Activated T-helper 1 cell treated with Interleukin-2 at 50 U/mL for 16 hours (primary cell): ENCODE measurements at regions not wholly inside any gene's neighbourhood (a gene's known extent, or its start where the extent isn't known, plus 50 kb on each side); places are given as distances from the start of the nearest gene placed in this dataset.
A peak's percentile ranks its signal among the peaks of the same experiment; 100 is the strongest.
"Not testable (repeated sequence)": the region's sequence is repeated elsewhere in the genome, so short reads cannot be mapped to it uniquely, and the experiment has no call there.

ENCODE experiments used
- DNase-seq: peaks from one replicate; pipeline ENCODE4 v3.0.0-alpha.2; 2020; ENCODE audit warnings: low read depth

DNA sequence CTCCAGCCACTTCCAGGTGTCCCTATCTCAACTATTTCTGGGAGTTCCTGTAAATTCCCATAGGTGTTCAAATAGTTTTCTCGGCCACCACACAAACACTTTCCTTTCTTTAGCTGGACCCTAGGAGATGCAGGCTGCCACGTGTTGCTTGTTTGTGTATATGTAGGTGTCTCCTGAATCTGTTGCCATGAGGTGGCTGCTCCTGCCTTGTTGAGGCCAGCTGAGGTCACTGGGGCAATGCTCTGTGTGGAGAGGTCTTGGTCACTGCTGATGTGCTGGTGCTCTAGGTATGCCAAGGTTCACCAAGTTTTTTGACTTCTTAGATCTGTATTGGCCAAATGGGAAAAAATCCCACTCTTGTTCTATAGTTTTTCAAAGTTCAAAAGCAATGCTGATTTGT, 132.5 kb upstream of the CHD1 start:
- no peak for DNase-seq

DNA sequence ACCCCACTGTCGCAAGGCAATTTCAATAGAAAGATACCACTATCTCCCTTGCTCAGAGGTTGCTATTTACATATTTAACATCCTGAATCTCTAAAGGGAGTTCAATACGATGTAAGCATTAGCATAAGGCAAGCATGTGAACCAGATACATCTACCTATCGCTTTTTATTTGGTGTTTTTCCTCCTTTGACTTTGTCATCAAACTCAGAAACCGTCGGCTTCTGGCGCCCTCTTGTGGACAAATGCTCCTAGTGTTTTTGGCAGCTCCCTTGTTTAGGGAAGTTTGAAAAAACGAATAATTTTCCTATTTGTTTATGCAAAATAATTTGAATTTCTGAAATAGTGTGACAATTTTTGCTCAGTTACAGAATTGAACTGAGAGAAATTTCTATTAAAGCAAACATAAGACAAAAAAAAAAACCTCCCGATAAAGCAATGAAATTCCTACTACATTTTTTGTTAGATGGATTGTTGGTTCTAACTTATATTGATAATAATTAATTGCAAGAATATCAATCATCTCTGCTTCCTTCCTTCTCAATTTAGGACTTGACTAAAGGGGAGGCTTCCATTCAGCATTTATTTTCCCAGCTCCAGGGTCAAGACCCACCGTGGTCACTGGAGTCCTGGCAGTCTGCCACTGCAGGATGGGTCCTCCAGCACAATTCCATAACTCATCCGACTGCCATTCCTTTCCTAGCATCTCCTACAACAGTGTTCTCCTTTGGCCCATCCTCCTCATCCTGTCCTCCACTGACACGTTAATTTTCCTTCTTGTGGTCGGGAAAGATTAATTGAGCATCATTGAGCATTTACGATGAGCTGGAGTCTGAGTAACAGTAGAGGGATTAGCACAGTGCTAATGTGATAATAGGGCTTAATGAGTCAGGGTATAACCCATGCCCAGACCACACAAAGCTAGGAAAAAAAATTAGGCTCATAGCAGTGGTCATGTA, 131.8 kb upstream of the CHD1 start:
- peak; percentile 74 for DNase-seq

DNA sequence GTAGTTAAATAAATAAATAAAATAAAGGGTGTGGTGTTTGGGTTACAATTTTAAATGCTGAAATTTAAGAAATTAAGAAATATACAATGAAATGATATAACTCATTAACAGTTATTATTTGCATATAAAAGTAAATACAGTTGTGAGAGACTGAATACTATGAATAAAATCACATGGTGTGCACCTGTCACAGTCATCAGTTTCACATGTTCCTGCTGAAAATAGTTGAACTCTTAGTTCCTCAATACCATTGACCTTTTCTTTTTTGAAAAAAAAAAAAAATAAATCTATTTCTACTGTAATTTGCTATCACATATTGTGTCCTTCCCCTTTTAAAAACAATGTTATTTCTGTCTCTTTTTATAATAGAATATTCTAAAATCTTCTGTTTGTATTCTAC, 130.9 kb upstream of the CHD1 start:
- no peak for DNase-seq

DNA sequence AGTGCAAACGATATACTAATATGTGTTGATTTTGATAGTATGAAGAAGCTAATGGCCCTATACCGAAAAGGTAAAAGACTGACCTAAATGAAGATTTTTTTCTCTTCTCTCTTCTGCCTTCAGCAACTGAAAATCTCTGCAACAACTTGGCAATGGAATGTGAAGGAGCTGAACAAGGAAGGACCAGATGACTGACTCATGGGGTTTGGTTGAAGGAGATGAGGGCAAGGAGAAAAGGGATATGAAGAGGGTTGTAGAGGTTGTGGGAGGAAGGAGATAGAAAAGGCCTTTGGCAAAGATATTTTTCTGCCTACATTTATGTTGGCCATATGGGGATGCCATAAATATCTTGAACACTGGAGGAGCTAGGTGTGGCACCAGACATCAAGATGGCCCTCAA, 129.7 kb upstream of the CHD1 start:
- DNase-seq = no peak

DNA sequence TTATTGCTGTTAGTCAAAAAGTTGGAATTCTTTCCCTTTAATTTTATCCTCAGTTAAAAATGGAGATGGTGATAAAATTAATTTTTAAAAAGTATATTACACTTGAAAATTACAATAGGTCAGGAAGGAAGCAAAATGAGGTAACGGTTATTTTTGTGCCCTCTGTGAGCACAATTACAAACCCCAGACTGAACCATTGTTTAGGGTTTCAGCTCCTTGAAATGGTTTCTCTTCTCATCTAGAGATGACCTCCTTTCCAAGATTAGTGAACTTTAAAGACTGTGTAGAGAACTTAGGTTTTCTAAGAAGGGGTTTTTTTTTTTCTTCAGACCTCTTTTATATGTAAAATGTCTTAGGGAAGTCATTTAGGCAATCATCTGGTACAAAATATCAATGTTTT, 126.2 kb upstream of the CHD1 start:
- DNase-seq = no peak

DNA sequence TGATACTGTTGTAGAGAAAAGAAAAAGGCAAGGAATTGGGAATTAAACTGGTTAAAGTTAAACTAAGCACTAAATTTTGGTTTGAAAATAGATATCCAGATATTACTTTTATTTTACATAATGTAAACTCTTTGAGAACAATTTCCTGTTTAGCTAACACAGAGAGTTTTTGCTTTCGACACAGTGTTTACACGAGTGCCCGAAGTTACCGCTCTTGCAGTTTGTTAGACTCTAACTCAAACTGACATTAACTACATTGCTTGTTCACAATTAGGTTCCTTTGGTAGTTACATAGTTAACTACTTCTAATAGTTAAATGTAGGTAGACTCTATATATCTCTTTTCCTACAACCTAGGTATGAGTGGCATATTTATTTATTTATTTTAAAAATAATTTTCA, 117.1 kb upstream of the CHD1 start:
- DNase-seq = no peak

DNA sequence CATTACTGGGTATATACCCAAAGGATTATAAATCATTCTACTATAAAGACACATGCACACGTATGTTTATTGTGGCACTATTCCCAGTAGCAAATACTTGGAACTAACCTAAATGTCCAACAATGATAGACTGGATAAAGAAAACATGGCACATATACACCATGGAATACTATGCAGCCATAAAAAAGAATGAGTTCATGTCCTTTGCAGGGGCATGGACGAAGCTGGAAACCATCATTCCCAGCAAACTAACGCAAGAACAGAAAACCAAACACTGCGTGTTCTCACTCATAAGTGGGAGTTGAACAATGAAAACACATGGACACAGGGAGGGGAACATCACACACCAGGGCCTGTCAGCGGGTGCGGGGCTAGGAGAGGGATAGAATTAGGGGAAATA, 114.5 kb upstream of the CHD1 start:
- DNase-seq = not testable (repeated sequence)

DNA sequence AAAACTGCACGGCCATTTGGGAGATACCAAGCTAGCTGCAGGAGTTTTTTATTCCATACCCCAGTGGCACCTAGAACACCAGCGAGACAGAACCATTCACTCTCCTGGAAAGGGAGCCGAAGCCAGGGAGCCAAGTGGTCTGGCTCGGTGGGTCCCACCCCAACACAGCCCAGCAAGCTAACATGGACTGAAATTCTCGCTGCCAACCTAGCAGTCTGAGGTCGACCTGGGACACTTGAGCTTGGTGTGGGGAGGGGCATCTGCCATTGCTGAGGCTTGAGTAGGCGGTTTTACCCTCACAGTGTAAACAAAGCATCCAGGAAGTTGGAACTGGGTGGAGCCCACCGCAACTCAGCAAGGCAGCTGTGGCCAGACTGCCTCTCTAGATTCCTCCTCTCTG, 108.9 kb upstream of the CHD1 start:
- peak; percentile 56 for DNase-seq

DNA sequence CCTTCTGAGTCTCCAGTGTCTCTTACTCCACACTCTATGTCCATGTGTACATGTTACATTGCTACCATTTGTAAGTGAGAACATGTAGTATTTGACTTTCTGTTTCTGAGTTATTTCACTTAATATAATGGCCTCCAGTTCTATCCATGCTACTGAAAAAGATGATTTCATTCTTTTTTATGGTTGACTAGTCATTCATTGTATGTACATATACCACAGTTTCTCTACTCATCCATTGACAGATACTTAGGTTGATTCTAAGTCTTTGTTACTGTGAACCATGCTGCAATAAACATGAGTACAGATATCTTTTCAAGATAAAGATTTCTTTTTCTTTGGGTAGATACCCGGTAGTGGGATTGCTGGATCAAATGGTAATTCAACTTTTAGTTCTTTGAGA, 107.1 kb upstream of the CHD1 start:
- no peak for DNase-seq

DNA sequence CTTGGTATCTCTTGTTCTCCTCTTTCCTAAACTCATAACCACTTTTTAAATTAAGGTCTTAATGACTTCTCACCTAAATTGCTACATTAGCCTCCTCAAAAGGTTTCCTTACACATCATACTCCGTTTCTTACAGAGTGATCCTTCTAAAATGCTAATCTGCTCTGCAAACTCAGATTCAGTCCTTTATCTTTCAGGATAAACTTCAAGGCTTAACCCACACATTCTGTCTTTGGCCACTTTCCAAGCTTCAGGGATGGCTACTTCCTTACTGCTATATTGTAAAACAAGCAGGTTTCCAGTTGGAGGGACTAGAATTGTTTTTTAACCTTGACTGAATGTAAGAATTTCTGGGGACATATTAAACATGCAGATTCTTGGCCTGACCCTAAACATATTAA, 105.5 kb upstream of the CHD1 start:
- DNase-seq = no peak

DNA sequence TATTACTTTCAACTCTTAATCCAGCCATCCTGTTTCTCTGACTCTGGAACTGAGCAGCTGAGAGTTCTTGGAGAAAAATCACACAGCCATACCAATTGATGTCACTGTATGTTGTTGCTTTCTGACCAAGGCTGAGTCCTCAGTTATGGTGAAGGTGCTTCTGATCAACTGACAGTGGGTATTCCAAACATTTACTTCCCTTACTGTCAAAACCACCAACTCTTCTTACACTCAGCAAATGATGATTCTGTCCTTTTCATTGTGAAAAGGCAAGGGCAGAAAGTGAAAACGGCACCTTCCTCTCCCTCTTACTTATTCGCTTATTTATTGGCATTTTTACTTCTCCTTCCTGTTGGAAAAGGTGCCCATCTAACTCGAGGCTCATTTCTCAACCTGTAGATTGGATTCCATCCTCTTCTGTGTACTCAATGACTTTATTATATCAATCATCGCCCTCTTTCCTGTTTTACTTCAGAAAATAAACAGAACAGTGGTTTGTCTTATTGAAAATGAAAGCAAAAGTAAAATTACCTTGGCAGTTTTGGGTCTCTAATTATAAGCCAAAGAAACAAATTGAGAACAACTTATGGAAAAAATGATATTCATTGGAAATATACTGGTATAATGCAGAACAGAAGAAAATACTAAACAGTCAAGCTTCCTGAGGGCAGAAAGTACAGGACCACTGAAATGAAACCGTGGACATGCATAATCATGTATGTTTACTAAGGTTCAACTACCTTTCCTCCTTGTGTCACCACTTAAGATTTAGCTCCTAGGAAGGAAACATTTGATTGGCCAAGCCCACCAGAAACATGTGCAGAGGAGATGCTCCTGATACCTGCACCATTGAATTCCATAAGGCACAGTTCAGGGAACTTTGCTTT, 104.5 kb upstream of the CHD1 start:
- no peak for DNase-seq

DNA sequence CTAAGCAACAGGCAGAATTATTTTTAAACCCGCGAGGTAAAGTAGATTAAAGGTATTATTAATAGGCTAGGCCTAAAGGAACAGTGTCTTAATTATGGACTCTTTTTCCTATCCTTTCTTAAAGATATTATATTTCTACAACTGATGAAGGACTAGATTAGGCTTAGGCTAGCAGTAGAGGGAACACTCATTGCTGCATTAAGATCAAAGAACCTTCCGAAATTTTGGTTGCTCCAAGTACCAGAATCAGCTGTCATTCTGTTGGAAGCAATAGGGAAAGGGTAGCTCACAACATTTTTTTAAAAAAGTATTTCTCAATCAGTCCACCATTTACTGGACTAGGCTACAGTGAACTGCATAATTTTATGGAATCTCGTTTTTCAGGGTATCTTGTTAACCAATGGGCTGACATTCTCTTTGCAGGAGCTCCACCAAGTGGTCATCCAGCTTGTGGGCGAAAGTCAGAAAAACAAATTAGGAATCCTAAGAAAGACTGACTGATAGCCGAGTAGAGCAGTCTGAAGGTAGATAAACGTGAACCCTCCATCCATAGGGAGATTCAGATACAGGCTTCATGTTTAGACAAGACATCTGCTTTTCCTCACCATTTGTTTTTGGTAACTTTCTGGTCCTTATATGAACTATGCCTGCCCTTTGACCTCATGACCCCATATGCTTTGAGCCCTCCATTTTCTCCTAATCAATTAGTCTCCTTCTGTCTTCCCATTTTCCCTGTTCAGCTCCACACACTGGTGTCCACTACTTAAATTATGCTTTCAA, 103.6 kb upstream of the CHD1 start:
- DNase-seq = no peak

DNA sequence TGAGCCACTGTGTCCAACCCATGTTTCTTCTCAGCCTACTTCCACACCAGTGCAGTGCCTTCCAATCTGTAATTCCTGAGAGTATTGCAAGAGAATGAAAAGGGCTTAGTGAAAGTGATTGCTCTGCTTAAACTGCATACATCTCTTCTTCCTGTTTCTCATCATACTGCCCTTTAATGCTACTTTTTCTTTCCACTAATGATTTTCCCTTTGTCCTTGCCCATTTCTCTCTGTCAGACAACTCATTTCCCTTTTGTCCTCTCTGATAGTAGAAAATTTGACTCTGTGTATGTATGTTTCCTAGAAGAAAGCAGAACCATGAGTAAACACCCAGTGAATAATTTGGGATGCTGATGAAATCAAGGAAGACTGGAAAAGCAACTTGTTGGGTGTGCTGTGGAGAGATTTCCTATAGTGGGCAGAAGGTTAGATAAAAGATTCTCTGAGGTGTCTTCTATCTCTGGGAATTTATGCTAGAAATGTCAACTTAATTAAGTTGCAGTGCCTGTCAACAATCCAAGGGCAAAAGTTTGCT, 102.2 kb upstream of the CHD1 start:
- no peak for DNase-seq

DNA sequence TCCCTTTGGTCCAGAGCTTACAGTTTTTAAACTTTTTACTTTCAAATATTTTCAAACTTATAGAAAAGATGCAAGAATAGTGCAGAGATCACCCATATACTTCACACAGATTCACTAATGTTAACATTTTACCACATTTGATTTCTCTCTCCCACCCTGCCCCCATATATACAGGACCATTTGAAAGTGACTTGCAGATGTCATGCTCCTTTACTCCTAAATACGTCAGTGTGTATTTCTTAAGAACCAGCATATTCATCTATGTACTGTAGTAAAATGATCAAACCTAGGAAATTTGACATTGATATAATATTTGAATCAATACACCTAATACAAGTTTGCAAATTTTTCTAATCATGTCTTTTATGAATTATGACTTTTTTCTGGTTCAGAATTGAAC, 100.4 kb upstream of the CHD1 start:
- no peak for DNase-seq

DNA sequence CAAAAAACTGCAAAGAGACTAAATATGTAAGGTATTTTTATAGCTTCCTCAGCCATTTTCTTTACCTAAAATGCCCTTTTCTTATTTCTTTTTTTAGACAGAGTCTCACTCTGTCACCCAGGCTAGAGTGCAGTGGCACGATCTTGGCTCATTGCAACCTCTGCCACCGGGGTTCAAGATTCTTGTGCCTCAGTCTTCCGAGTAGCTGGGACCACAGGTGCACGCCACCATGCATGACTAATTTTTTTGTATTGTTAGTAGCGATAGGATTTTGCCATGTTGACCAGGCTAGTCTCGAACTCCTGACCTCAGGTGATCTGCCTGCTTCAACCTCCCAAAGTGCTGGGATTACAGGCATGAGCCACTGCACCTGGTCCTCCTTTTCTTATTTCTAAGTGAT, 99.4 kb upstream of the CHD1 start:
- DNase-seq = not testable (repeated sequence)

DNA sequence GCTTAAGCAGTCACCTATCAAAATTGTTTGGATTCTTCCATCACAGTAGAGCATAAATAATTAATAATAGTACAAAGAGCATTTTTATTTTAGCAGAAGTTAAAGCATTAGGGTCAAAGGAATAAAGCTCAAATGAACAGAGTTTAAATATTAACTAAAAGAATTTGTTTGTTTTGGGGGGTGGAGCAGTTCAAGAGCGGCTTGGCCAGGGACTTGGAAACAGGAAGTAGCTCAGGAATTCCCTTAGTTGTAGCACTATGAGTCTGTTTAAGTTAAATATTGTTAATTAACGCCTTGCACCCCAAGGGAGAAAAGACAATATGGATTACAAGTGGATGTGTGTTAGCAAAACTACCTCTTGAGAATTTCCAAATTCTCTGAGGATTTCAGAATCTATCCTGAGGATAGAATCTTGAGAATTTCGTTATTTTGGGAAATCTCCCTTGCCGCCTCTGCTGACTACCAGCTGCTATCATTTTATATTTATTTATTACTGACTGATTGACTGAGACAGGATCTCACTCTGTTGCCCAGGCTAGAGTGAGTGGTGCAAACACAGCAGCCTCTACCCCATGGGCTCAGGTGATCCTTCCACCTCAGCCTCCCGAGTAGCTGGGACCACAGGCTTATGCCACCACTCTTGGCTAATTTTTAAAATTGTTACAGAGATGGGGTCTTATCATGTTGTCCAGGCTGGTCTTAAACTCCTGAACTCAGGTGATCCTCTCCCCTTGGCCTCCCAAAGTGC, 96.7 kb upstream of the CHD1 start:
- no peak for DNase-seq

DNA sequence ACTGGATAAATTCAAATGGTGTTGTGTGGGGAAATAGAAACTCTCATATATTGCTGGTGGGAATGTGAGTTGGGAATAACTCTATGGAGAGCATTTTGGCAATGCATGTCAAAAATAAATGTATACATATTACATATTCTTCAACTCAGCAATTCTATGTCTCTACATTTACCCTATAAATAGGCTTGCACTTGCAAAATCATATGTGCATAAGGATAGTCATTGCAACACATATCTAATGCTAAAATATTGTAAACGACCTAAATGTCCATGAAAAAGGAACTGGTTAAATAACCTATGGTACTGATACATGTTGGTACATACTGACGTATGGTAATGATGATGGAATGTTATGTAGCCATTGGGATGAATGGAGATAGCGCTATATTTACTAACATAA, 94.5 kb upstream of the CHD1 start:
- no peak for DNase-seq

DNA sequence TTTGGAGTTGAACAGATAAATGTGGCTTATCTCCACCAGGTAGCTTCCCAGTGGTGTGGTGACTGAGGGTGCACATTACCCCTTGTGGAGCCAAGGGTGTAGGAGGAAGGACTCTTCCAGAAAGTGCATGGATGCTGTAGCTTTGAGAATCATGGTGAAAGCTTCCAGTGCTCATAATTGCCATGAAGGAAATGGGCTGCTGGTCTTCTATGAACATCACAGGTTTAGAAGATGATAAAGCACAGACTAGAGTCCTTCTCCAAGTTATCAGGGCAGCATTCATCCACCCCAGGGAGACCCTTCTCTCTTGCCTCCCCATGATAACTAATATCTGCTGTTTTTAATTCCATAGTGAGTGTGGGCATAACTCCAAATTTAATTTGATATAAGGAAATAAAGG, 93.4 kb upstream of the CHD1 start:
- no peak for DNase-seq

DNA sequence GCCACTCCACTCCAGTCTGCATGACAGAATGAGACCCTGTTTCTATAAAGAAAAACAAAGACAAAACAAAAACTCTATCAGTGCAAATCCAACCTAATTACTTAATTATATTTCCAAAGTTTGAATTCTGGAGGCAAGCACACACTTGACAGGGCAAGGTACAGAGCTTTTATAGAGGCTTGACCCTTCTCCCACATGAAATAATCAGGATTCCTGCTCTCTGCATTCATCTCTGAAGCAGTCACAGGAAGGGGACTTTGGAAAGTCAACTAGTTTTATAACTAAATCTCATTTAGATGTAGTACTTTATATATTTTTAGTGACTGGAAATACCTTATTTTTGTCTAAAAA, 91.9 kb upstream of the CHD1 start:
- DNase-seq = no peak

DNA sequence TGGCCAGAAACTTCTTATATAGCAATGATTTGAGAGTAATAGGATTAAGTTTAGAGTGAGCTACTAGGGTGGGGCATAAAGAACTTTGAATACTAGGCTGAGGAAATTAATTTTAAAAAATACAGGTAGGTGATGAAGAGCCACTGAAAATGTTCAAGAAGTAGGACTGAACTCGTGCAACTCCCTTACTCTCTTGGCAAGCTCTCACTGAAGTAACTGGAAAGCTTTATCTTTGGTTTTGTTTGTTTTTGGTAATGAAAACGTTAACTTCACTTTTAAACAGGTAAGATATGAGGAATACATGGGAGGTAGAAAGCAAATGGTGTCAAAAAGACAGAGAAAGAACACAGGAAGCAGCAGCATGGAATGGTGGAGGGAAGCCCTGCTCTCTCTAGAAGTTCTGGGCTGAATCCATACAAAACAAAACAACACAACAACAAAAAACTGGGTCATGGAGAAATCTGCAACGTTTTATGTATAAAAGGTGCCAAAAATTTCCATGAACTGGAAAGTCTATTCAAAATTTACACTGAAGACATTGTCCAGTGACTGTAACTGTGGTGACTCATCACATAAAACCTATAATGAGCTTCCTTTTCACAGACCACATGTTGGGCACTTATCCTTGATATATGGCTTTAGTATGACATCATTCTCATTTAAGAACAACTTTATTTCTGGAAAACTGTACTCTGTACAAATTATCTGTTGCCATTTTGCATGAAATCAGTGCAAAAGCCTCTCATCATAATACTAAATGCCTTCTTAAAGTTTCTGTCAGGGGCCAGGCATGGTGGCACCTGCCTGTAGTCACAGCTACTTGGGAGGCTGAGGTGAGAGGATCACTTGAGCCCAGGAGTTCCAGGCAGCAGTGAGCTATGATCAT, 91.2 kb upstream of the CHD1 start:
- no peak for DNase-seq
